Right renal cortex interstitium (tissue), 3 donors: ENCODE measurements at regions not wholly inside any gene's neighbourhood (a gene's known extent, or its start where the extent isn't known, plus 50 kb on each side); places are given as distances from the start of the nearest gene placed in this dataset.
A peak's percentile ranks its signal among the peaks of the same experiment; 100 is the strongest.

Source experiments
- DNase-seq, 3 donors: peaks; one replicate each; pipeline ENCODE4 v3.0.0-alpha.2; 2013; ENCODE audit warnings: low read depth in 3 of 3, low spot score in 2 of 3

DNA sequence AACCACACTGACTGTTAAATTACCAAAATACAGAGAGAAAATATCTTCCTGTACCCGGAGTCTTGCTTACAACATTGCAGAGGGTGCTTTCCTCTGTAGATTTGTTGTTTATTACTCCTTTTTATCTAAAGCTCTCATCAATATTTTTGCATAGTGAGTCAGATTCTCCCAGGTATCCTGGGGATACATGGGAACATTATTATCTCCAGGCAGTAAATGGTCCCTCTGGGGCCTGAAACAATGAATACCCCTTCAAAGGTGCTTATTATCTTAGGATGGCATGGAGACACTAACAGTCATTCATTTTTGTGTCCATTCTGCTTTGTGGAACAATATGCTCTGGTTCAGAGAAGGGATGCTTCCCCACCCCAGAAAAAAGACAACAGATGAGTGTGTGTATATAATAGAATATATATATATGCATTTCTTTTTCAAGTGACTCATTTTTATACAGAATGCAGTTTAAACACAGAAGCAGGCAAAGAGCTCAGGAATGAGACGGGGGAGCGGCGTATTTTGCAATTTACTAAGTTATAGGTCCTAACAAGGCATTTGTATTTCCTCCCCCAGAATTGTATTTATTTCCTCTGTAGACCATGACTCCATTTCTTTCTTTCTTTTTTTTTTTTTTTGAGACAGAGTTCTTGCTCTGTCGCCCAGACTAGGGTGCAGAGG, 424.8 kb upstream of the ZEB2 start:
- no peak for DNase-seq

DNA sequence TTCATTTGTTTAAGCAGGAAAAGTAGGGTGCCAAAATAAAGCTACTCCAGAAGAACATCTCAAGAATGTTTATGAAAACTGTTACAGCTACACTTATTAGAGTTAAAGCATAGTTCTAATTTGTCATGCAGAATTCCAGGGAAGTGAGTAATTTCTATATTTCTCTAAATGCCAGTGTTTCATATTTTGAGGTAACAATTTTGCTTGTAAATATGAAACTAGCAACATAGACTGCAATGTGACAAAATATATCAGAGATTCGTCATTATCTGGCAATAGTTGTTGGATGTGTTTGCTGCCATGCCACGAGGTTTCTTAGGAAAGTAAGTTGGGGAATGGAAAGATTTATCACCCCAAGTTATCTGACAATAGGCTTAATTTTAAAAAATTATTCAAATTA, 424.1 kb upstream of the ZEB2 start:
- no peak for DNase-seq

DNA sequence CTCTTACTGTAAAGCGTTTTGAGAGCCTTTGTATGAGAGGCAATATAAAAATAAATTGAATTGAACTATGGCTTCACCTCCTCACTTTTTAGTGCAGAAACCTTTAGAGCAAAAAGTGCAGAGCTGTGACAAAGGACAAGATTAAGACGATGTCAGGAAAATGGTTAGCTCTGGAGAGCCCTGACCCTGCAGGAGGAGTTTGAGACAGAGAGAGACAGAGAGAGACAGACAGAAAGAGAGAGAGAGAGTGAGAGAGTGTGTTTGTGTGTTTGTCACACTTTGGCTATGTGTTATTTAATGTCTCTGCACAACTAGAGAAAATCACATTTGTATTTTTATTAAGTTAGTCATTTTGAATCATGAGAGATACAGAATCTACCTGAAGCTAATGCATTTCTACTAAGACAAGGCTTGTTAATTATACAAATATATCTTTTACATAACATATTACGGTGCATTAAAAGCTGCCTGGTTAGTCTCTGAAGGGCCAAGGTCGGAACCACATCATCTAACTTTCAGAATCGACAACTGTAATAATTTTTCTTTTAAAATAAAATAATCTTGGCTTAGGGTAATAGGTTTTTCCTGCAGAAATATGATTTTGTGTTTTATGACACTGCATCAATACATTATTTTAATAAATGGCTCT, 423.5 kb upstream of the ZEB2 start:
- no peak for DNase-seq

DNA sequence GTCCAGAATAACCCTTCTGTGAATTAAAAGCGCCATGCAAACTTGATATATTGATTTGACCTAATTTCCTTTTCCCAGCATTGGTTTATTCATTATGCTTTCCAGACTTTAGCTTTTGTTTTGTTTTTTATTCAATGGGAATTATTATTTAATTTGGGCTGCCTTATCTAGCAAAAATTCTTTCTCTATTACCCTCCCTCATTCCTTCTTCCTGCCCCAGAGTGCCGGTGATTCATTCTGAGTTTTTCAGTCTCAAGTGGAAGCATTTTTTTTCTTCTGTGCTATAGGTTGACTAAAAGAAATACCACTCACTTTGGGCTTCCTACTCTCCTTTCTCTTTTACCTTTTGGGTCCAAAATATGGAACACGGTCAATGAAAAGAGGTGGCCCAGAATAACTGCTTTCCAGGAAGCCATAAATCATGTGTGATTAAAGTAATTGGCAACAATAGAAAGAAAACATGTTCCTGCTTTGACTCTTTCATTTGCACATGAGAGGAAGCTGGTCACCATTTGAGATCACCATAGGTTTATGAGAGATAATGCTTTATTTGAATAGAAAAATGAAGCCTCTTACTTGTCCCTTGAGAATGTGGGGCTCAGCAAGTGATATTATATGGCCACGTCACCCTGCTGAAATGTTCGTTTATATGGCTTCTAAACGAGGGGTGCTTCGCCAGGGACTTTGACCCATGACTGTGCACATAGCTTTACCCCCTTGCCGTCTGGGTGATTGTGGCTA, 422.8 kb upstream of the ZEB2 start:
- DNase-seq = no peak

DNA sequence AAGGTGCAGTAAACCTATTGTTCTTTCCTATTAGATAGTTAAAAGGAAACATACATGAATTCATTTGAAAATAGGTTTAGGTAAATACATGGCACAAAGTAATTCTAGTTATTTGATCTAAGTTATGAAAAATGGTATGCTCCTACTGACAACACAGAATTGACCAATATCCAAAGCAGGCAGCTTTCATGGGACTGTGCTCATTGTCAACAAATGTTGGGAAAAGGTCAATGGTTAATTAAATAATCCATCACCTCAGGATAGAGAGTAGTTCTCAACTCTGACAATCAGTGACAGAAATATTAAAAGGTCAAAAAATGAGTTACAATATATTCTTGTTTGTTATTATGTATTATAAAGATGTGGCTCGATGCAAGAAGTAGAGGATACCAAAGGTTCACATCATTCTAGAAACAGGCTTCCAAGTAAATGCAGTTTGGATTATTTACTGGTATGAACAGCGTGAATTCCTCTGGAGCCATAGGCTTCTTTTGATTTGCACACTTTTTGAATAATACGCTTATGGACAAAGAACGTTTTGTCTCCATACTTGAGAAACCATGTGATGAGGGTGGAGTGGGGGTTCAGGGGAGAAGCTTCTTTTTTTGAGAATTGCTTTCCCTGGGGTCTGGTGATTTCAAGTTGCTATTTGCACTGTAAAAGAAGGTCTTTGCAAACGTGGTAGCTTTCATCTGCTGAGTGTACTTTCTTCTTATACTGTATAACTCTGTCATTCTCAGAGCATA, 422.0 kb upstream of the ZEB2 start:
- no peak for DNase-seq

DNA sequence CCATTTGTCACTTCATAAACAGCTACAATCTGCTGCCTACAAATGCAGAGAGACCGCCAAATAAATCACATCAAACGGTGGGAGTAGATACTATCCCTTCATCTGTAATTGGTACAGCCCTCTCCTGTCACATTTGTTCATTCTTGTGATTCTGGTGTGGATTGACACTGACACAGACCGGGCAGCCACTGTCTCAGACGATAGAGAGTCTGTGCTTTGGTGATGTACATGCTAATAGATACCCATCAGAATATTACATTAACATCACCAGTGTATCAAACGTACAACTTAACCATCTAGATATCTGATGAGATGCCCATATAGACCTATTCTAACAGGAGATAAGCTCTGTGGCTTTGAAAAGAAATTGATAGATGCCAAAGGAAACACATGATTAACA, 419.7 kb upstream of the ZEB2 start:
- no peak for DNase-seq

DNA sequence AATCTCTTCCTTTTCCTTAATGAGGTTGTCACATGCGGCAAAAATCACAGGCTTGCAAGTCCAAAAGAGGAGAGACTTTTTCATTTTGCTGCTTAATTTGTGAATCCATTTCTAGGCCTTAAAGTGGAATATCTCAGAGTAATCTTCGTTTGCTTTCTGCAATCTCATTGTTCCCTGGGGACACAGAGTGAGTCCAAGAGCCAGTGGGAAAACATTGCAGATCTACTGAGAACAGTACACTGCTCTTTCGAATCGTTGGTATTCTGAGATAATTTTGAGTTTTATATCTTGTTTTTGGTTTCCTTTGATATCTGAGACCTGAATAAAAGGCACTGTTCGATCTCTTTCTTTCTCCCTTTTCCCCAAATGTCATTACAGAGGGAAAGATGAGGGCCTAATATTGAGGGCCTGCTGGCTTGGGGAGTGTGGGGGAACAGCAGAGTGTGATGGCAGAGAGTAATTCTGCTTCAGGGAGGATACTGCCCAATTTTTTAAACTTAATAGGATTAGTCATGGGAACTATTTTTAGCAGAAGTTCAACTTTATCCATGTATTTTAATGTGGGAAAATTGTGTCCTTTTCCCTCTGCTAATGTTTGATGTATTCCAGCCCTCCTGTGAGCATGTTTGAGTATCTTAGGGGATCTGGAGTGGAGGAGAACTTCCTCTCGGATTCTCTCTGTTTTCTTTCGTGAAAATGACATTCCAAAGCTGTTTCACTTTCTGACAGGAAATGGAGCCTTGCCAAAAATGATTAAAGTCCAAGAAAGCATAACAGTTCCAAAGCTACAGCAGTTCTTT, 418.2 kb upstream of the ZEB2 start:
- DNase-seq = peak; percentile 63 to 78 (median 75)

DNA sequence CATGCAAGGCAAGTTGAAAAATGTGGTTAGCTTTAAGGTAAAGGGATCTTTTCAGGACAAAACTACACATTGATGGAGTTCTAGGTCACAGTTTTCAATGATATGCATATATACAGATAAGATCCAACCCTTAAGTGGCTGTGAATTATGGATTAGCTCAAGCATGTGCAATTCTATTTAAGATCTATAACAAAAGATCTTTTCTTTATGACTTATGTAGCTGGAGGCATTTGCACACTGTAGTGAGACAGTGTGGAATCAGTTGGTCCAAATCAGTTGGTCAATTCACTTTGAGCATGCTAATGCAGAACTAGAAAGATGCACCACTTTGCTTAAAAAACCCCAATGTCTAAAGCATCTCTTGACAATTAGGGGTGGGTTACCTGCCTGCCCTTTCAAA, 417.1 kb upstream of the ZEB2 start:
- no peak for DNase-seq

DNA sequence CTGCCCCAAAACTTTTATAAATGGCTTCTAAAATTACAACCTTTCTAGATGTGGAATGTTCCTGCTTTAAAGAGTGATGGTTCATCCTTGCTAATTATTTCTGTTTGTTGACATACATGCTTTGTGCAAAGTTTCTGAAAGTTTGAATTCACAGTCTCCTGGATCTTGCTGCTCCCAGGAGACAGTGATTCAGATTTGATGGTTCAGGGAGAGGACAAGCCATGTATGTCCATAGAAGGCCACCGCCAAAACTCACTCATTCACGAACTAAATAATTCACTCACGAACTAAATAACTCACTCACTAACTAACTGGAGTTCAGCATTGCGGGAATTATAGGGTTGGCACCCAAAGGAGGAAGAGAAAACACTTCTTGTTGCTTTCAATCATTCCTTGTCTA, 416.5 kb upstream of the ZEB2 start:
- no peak for DNase-seq

DNA sequence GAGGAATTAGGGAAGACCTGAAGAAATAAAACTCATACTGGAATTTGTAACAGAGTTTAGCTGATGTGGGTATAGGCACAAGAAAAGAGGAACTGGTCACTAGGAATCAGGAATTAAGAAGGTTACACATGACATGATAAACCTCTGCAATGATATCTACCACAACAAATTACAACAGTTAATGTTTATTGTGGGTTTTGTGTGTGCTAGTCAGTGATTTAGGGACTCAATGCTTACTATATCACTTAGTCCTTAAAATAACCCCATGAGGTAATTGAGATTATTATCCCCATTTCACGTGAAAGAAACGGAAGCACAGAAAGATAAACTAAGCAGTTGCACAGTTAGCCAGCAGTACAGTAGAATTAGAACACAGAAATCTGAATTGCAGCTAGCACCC, 415.8 kb upstream of the ZEB2 start:
- no peak for DNase-seq

DNA sequence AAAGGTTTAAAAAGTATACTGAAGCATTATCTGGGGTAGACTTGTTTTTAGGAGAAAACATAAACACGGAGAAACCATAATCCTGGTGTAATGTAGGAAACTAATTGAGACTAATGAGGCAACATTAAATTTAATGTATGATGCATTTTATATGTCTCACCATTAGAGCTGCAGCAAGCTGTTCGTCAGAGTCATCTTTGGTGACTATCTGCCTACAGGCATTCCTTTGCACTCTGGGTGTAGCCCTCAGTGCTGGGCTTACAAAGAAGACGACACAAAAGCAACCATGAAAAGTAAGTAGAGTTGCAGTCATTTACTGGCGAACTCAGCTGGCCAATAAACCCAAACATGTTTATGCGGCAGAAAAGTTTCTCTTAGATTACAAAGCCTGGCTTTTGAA, 415.3 kb upstream of the ZEB2 start:
- no peak for DNase-seq

DNA sequence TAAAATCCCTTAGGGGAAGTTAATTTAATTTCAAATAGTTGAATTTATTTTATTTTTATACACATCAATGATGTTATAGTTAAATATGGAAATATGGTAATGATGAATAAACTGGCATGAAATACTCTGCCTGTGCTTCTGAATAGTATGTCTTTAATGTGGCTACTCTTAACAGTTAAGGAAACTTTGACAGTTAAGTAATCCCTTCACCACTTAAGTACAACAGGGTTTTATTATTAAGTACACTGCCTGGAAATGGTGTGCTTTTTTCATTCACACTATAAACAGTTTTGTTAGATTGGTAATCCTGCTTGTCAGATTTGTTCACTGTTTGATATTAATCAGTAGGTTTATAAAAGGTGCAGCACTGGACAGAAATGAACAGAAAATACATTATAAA, 412.0 kb upstream of the ZEB2 start:
- no peak for DNase-seq

DNA sequence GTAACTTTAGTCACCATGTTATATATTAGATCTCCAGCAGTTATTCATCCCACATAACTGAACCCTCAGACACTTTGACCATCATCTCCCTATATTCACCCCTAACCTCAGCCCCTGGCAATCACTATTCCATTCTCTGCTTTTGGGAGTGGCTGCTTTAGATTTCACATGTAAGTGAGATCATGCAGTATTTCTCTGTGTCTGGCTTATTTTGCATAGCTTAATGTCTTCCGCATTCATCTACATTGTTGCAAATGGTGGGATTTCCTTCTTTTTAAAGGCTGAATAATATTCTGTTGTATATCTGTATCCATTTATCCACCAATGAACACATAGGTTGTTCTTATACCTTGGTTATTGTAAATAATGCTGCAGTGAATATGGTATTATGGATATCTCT, 411.6 kb upstream of the ZEB2 start:
- no peak for DNase-seq

DNA sequence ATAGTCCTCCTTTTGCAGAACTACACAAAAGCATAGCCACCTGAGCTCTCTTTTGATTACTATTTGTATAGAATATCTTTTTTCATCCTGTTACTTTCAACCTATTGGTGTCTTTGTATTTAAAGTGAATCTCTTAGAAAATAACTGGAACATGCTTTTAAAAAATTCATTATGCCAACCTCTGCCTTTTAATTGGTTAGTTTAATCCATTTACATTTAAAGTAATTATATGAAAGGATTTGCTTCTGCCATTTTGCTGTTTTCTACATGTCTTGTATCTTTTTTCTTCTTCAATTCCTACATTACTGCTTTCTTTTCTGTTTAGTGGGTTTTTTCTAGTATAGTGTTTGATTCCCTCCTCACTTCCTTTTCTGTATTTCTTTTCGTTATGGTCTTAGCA, 407.5 kb upstream of the ZEB2 start:
- no peak for DNase-seq

DNA sequence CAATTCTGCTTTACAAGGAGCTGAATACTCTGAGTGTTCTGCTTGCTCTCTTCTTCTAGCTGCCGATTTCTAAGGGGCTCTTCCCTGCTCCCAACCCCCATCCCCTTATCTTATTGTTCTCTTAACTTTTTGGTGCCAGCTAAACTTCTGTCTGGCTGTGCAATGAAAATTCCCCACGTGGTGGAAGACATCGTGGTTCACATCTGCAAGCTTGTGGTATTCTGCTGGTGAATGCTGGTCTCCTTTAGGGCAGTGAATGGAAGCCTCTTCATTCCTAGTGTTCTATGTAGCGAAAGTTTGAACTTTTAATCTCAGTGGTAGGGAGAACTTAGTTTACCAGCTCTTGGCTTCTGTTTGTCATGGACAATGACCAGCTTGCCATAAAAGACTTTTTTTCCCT, 406.0 kb upstream of the ZEB2 start:
- DNase-seq = no peak

DNA sequence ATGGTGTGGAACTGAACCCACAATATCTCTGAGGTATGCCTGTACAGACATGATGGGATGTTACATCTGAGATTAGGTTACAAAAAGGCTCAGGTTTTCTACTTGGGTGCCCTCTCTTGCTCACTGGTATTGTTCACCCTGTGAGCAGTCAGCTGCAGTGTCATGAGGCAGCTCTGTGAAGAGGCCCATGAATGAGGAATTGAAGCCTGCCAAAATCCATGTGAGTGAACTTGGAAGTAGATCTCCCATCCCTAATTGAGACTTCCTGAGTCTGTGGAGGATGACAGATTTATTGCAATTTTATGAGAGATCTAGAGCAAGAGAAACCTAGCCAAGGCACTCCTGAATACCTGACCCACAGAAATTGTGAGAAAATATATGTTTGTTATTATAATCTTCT, 404.9 kb upstream of the ZEB2 start:
- DNase-seq = no peak

DNA sequence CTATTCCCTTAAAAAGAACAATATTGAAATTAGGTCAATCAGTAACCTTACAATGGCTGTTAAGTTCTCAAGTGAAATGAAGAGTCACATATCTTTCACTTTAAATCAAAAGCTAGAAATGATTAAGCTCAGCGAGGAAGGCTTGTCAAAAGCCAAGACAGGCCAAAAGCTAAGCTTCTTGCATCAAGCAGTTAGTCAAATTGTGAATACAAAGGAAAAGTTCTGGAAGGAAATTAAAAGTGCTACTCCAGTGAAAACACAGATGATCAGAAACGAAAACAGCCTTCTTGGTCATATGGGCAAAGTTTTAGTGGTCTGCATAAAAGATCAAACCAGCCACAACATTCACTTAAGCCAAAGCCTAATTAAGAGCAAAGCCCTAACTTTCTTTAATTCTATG, 402.6 kb upstream of the ZEB2 start:
- DNase-seq = no peak

DNA sequence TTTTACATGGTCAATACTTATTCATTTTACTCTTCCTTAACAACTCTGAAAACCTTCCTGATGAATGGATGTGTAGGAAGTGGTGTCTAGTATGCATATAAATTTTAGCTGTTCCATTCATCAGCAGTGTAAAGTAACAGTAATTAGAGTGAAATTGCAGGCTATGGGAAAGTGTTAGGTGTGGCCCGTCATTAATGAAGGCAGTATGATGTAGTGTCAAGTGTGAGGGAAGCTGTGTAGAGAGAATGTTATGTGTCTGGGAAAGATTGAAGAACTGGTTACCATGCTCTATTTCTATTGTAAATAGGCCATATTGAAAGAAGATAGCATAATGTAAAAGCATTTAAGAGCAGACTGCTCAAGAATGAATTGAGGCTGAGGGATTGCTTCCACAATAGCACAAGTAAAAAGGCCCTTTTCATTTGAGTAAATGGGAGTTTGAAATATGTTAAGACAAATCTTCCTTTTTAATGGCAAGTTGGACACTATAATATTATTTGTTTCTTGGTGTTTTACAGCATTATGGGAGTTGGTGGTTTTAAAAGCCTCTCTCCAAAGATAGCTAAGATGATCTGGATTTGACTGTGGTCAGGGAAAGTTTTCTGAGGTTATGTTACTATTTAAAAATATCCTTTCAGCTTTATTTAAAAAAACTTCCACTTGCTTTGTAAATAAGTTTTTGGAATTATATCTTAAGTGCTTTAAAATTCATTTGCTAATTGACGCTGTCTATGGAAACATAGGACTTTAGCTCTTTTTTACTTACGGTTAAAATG, 401.0 kb upstream of the ZEB2 start:
- DNase-seq = no peak

DNA sequence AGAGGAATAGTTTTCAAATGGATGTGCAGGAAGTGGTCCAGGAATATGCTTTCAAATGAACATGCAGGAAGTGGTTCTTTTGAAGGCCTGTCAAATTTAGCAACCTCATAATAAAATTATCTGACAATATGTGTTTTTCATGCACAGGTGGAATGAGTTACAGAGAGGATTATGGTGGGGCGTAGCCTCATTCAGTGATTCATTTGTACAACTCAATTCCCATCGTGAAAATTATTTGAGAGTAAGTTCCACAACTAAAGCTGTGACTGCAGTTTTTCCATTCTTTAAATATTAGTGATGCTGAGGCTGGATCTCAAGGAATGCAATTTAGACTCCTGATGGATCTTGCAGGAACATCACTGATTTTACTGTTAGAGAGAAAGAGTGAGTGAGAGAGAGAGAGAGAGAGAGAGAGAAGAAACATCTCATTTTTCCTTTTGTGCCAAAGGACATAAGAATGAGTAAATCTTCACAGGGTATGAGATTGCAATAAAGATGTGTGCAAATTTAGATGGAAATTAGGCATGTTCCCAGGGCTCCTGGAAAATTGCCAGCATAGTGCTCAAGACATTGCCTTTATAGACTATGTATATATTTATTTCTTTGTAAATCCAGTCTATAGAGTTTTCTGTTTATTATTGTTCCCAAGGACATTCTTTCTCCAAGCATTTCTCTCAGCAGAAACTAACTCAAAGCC, 394.9 kb upstream of the ZEB2 start:
- DNase-seq = no peak
